ENCODE measurements at regions not wholly inside any gene's neighbourhood (a gene's known extent, or its start where the extent isn't known, plus 50 kb on each side); places are given as distances from the start of the nearest gene placed in this dataset.

DNA sequence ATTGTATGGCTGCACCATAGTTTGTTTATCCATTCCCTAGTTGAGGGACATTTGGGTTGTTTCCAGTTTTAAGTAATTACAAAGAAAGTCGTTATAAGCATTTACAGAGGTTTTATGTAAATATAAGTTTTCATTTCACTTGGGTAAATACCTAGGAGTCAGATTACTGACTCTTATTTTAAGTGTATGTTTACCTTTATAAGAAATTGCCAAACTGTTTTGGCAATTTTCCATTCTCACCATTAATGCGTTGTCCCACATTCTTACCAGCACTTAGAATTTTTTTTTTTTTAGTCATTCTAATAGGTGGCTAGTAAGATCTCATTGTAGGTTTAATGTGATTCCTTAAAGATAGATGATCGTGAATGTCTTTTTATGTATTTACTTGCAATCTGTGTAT lies 121.5 kb upstream of the NR3C2 start:
- TF ChIP-seq, protein P1, sequence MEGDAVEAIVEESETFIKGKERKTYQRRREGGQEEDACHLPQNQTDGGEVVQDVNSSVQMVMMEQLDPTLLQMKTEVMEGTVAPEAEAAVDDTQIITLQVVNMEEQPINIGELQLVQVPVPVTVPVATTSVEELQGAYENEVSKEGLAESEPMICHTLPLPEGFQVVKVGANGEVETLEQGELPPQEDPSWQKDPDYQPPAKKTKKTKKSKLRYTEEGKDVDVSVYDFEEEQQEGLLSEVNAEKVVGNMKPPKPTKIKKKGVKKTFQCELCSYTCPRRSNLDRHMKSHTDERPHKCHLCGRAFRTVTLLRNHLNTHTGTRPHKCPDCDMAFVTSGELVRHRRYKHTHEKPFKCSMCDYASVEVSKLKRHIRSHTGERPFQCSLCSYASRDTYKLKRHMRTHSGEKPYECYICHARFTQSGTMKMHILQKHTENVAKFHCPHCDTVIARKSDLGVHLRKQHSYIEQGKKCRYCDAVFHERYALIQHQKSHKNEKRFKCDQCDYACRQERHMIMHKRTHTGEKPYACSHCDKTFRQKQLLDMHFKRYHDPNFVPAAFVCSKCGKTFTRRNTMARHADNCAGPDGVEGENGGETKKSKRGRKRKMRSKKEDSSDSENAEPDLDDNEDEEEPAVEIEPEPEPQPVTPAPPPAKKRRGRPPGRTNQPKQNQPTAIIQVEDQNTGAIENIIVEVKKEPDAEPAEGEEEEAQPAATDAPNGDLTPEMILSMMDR (IDR thresholded peaks at IDR 0.05; ENCODE audit: low read depth, low read length): no peak
- TF ChIP-seq EZH2phosphoT487 (IDR thresholded peaks at IDR 0.05; ENCODE audit: low read depth): no peak

All from OCI-LY3 (cell line).